SK-N-SH (cell line): ENCODE measurements at regions not wholly inside any gene's neighbourhood (a gene's known extent, or its start where the extent isn't known, plus 50 kb on each side); places are given as distances from the start of the nearest gene placed in this dataset.

Experiments
- CHD2 ChIP-seq: fragments of 150-350 bp; IDR thresholded peaks from 2 replicates; pipeline ENCODE4 v1.6.1; 2018; ENCODE audit warnings: low read length; ENCODE audit not compliant: partially characterized antibody
- ELF1 ChIP-seq: IDR thresholded peaks from 2 replicates; pipeline ENCODE4 v1.4.0; 2012
- EZH2phosphoT487 ChIP-seq: fragments of 200-600 bp; sonication (generic); IDR thresholded peaks from 2 replicates; pipeline ENCODE4 v1.6.1; 2017; ENCODE audit warnings: low read depth, mixed run types, mild to moderate bottlenecking, antibody characterized with exemption, moderate library complexity, borderline replicate concordance
- GATA2 ChIP-seq: sonication (generic); formaldehyde crosslinking; IDR thresholded peaks from 2 replicates; pipeline ENCODE4 v1.5.0; 2020; ENCODE audit warnings: mild to moderate bottlenecking, missing genetic modification reagents
- JUND ChIP-seq: IDR thresholded peaks from 2 replicates; pipeline ENCODE4 v1.4.0; 2012
- MXI1 ChIP-seq: IDR thresholded peaks from 2 replicates; pipeline ENCODE4 v1.6.1; 2012; ENCODE audit warnings: mild to moderate bottlenecking, low read depth, low read length, improper control_type of control experiment
- POLR2AphosphoS5 ChIP-seq: IDR thresholded peaks from 2 replicates; pipeline ENCODE4 v1.6.1; 2012; ENCODE audit warnings: low read depth, low read length
- RAD21 ChIP-seq: IDR thresholded peaks from 2 replicates; pipeline ENCODE4 v1.6.1; 2012; ENCODE audit warnings: mild to moderate bottlenecking, low read length
- RCOR1 ChIP-seq: fragments of 150-350 bp; IDR thresholded peaks from 2 replicates; pipeline ENCODE4 v1.6.1; 2017; ENCODE audit warnings: antibody characterized with exemption, low read length
- RFX5 ChIP-seq: IDR thresholded peaks from 2 replicates; pipeline ENCODE4 v1.6.1; 2012; ENCODE audit warnings: mild to moderate bottlenecking, improper control_type of control experiment, low read length
- ZBTB33 ChIP-seq: IDR thresholded peaks from 2 replicates; pipeline ENCODE4 v1.4.0; 2012; ENCODE audit warnings: low read depth, borderline replicate concordance
- TF ChIP-seq, protein P1 (sequence below): fragments of 200-600 bp; sonication (generic); IDR thresholded peaks from 2 replicates; pipeline ENCODE4 v1.6.1; 2017; ENCODE audit warnings: antibody characterized with exemption, mild to moderate bottlenecking, moderate library complexity
- TF ChIP-seq, protein P2 (sequence below): fragments of 150-350 bp; IDR thresholded peaks from 2 replicates; pipeline ENCODE4 v1.6.1; 2017; ENCODE audit warnings: antibody characterized with exemption, low read length, low read depth, borderline replicate concordance

DNA sequence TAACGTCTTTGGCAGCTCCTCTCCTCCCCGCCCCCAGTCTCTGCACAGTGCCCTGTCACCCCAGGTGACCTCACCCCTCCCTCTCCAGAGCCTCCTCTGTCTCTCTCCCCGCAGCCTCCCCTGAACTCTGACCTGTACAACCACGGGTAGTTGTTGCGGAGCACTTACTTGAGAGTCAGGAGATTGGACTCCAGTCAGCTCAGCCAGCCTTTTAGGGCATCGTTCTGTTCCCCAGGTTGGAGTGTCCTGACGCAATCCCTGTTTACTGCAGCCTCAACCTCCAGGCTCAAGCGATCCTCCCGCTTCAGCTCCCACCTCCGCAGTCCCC is 177.7 kb downstream of the UACA start:
- TF ChIP-seq, protein P1, sequence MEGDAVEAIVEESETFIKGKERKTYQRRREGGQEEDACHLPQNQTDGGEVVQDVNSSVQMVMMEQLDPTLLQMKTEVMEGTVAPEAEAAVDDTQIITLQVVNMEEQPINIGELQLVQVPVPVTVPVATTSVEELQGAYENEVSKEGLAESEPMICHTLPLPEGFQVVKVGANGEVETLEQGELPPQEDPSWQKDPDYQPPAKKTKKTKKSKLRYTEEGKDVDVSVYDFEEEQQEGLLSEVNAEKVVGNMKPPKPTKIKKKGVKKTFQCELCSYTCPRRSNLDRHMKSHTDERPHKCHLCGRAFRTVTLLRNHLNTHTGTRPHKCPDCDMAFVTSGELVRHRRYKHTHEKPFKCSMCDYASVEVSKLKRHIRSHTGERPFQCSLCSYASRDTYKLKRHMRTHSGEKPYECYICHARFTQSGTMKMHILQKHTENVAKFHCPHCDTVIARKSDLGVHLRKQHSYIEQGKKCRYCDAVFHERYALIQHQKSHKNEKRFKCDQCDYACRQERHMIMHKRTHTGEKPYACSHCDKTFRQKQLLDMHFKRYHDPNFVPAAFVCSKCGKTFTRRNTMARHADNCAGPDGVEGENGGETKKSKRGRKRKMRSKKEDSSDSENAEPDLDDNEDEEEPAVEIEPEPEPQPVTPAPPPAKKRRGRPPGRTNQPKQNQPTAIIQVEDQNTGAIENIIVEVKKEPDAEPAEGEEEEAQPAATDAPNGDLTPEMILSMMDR: no peak
- TF ChIP-seq GATA2 (CRISPR knock-in tag): no peak
- TF ChIP-seq, protein P2, sequence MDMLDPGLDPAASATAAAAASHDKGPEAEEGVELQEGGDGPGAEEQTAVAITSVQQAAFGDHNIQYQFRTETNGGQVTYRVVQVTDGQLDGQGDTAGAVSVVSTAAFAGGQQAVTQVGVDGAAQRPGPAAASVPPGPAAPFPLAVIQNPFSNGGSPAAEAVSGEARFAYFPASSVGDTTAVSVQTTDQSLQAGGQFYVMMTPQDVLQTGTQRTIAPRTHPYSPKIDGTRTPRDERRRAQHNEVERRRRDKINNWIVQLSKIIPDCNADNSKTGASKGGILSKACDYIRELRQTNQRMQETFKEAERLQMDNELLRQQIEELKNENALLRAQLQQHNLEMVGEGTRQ: no peak
- TF ChIP-seq CHD2: no peak
- TF ChIP-seq EZH2phosphoT487: no peak
- no peak for TF ChIP-seq RCOR1
- TF ChIP-seq RAD21: no peak
- TF ChIP-seq ELF1: no peak
- no peak for TF ChIP-seq RFX5
- no peak for TF ChIP-seq JUND
- no peak for TF ChIP-seq ZBTB33
- no peak for TF ChIP-seq POLR2AphosphoS5
- no peak for TF ChIP-seq MXI1
